GM12892 (cell line): ENCODE measurements at regions not wholly inside any gene's neighbourhood (a gene's known extent, or its start where the extent isn't known, plus 50 kb on each side); places are given as distances from the start of the nearest gene placed in this dataset.

Experiments used
- POLR2A ChIP-seq: IDR thresholded peaks from 2 replicates; pipeline ENCODE4 v1.6.1; 2011; ENCODE audit warnings: low read depth, low read length, control low read depth
- POLR2AphosphoS5 ChIP-seq: IDR thresholded peaks from 2 replicates; pipeline ENCODE4 v1.6.1; 2011; ENCODE audit warnings: low read depth, low read length, control low read depth
- TAF1 ChIP-seq: IDR thresholded peaks from 2 replicates; pipeline ENCODE4 v1.6.1; 2011; ENCODE audit warnings: low read depth, mild to moderate bottlenecking, control low read depth, low read length, borderline replicate concordance

DNA sequence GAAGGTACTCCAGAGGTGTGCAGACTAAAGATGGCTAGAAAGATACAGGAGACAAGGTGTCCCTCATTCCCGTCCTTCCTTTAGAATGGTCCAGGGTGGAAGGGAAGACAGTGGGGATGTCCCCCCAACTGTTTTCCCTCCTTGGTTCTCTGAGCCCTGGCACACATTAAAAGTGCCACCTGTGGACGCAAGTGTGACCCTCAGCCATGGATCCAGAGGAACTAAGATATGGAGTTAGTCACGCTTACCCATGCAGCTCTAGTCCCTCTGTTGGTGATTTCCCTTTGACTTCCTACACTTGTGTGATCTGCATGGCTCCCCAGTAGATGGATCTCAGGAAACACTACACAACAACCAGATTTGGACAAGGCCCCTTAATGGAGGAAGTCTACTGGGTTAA, 113.1 kb upstream of the SRD5A2 start:
- TF ChIP-seq POLR2AphosphoS5 (no peak), POLR2A (no peak), TAF1 (no peak)
